Fibroblast of mammary gland (primary cell): ENCODE measurements at regions not wholly inside any gene's neighbourhood (a gene's known extent, or its start where the extent isn't known, plus 50 kb on each side); places are given as distances from the start of the nearest gene placed in this dataset.

ENCODE experiments used
- DNase-seq: peaks from one replicate; pipeline ENCODE4 v3.0.0-alpha.2; 2010; ENCODE audit warnings: low read depth
- H3K4me3 ChIP-seq: 2 replicates; pipeline ENCODE4 v1.5.1; 2011; ENCODE audit warnings: low read depth, mild to moderate bottlenecking, low read length, moderate library complexity; ENCODE audit not compliant: control insufficient read depth
- TF ChIP-seq, protein P1 (sequence below): conservative IDR thresholded peaks from 2 replicates; pipeline ENCODE4 v1.5.1; 2011; ENCODE audit warnings: low read depth, low read length, inconsistent platforms; ENCODE audit not compliant: control insufficient read depth, insufficient read depth

DNA sequence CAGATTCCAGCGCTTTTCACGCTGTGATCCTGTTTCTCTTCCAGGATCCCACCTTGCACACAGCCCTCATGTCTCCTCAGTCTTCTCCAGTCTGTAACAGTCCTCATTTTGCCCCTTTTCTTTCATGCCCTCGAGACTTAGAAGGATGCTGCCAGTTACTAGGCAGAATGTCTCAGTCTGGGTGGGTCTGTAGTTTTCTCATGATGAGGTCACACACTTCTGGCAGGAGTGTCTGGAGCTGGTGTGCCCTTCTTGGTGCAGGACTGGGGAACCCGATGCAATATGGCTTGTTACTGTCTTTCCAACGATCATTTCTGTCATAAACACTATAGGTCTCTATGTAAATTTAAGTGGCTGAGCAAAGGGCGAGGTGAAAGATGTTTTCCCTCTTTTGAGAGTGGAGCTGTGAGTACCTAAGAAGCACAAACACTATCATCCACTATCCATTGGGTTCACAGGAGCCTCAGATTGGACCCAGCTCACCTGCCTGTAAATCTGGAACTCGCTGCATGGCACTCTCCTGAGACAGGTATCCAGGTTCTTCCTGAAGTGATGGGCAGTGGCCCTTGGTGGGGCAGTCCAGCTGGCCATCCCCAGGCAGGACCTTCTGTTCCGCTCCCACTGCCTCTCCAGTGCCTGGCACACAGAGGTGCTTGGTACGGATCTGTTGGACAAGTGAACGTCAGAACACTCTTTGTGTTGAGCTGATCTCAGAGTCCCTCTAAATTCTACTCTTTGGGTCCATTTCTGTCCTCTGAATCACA is 64.3 kb upstream of the ZNF32 start:
- H3K4me3 ChIP-seq, result no peak overlapping the region
- DNase-seq, result no peak
- TF ChIP-seq, protein P1, sequence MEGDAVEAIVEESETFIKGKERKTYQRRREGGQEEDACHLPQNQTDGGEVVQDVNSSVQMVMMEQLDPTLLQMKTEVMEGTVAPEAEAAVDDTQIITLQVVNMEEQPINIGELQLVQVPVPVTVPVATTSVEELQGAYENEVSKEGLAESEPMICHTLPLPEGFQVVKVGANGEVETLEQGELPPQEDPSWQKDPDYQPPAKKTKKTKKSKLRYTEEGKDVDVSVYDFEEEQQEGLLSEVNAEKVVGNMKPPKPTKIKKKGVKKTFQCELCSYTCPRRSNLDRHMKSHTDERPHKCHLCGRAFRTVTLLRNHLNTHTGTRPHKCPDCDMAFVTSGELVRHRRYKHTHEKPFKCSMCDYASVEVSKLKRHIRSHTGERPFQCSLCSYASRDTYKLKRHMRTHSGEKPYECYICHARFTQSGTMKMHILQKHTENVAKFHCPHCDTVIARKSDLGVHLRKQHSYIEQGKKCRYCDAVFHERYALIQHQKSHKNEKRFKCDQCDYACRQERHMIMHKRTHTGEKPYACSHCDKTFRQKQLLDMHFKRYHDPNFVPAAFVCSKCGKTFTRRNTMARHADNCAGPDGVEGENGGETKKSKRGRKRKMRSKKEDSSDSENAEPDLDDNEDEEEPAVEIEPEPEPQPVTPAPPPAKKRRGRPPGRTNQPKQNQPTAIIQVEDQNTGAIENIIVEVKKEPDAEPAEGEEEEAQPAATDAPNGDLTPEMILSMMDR, result no peak

DNA sequence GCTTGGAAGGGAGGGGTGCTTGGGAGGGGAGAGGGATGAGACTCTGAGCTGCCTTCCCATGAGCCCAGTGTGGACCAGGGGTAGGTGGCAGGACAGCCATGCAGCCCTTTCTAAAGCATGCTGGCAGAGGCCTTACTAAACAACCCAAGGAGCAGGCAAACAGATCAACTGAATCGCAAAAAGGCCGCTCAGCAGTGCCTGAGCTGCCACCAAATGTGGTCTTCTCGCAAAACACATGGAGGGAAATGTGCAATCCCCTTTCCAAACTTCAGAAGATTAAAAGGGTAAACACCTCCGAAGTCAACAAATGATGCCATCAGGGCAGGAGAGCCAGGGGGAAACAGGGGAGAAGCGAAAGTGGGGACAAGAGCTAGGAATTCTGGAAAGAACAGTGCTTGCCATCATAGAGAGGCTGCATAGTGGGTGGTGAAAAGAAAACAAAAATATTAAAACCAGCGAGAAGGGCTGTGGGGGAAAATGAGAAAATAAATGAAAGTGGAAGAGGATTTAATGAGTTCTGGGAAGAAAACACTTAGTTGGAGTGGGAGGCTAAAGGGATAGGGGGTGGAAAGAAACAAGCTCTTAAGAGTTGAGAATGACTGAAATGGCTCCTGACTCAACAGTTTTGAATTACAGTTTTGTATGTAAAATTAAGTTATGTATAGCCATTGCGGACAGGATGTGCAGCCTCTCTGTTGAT is 62.2 kb upstream of the ZNF32 start:
- DNase-seq, result no peak
- no peak overlapping the region for H3K4me3 ChIP-seq
- TF ChIP-seq, protein P1, result no peak

DNA sequence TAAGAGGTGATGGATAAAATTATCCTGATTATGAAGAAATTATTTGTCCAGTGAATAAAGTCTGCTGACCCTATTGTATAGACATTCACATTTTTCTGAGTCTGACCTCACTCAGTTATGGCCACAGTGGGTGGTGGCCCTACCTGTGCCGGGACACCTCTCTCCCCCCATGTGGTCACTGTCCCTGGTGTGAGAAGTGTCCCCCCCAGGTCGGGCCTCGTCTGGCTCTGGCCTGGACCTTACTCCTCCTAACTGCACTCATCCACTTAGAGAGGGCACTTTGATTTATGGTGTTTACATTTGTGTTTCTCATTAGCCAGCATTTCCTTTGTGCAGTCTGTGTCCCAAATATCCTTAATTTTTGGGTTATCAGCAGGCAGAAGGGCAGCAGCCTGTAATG is 59.6 kb upstream of the ZNF32 start:
- TF ChIP-seq, protein P1, result no peak
- H3K4me3 ChIP-seq, result no peak overlapping the region
- DNase-seq, result no peak

DNA sequence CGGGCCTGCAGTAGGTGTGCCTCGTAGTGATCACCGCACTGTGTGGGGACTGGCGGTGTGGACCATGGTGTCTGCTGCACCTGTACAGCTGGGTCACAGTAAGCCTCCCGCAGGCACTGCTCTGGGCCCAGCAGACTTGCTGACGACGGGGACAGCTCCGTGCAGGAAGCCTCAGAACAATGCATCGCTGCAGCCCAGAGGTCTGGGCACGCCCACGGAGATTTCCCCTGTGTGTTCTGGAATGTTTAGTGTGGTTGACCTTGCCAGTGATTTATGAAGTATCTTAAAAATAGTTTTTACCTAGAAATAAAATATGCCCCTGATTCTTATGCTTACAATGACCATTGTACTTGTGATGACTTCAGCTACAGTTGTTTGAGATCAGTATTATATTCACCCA is 59.1 kb upstream of the ZNF32 start:
- no peak overlapping the region for H3K4me3 ChIP-seq
- peak; percentile 37 for DNase-seq
- TF ChIP-seq, protein P1, result no peak

DNA sequence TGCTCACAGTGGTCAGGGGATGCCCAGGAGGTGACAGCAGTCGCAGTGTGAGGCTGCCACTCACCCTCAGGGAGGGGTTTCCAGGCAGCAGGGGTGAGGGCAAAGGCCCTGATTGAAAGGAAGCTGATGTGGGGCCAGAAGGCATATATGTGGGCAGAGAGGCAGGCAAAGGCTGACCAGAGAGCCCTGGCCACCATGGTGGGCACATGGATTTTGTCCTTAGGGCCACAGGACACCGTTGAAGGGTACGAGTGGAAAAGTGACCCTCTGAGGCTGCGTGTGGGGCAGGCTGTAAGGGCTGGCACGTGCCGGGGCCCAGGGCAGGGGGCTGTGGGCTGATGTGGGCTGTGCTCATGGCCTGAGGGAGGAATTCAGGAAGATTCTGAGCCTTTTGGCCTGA is 57.5 kb upstream of the ZNF32 start:
- DNase-seq, result no peak
- no peak overlapping the region for H3K4me3 ChIP-seq
- TF ChIP-seq, protein P1, result no peak

DNA sequence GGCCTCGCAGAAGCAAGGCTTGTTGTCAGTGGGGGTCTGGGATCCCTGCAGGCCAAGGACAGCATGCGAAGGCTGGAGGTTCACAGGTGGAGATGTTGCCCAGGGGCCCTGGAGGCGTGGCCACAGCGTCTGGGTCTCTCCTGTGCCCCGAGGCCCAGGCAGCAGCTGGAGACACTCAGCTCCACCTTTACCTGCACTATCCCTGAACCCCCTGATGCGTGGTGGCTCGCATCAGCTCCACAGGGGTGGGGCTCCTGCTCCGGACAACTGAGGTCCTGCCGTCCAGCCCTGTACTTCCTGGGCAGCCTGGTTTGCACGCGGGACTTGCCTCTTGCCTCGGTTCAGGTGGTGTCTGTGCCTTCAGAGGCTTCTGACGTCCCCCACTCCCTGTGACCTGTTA is 54.6 kb upstream of the ZNF32 start:
- TF ChIP-seq, protein P1, result no peak
- DNase-seq, result no peak
- H3K4me3 ChIP-seq, result no peak overlapping the region

DNA sequence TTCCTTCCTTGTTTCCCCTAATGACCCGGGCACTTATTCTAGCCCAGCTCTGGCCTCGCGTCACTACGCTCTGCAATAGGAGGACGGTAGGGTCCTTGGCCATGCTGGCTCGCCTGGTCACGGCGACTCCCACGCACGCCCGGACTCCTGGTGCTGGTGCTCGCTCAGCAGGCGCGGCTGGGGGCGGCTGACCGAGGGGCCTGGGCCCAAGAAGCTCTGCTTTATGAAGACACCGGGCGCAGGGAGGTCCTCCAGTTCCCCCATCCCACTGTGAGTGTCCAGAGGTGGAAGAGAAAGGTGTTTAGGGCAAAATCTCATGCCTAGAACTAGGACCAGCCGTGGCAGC is 54.2 kb upstream of the ZNF32 start:
- DNase-seq, result no peak
- TF ChIP-seq, protein P1, result no peak
- no peak overlapping the region for H3K4me3 ChIP-seq
